ENCODE measurements at regions not wholly inside any gene's neighbourhood (a gene's known extent, or its start where the extent isn't known, plus 50 kb on each side); places are given as distances from the start of the nearest gene placed in this dataset.
"Not testable (repeated sequence)": the region's sequence is repeated elsewhere in the genome, so short reads cannot be mapped to it uniquely, and the experiment has no call there.

DNA sequence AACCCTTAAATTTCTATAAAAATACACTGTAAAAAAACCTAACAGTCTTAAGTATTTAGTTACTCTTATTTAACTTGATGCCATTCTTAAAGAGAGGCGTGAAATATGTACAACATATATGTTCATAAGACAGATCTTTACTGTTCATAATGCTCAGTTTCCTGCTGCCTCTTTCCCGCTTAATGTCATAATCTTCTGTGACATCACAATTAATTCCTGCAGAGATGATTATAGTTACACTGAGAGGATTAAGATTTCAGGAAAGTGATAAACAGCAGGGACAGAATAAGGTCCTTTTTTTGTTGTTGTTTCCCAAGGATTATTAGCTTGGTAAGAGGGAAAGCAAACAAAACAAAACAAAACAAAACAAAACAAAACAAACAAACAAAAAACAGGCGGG is 801.4 kb downstream of the FLRT2 start:
- H3K4me3 ChIP-seq (ENCODE audit: low read depth, low read length), result no peak overlapping the region

DNA sequence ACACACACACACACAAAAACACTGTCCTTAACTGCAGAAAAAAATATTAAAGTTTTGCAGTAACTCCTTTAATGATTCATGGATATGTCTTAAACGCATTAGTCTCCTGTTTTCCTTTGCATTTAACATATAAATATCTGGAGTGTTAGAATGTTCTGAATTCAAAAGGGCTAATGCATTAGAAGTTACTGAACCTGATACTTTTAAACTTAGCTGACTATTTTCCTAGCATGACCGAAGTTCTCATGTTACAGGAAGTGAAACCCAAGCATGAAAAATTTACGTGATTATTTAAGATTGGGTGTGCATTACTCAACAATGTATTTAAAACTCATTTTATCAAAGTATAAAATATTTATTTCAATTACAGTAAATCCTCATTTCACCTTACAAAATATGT is 791.2 kb downstream of the FLRT2 start:
- TF ChIP-seq MYC (IDR thresholded peaks at IDR 0.05; ENCODE audit: low read depth, low read length) (no peak), POLR2A (IDR thresholded peaks at IDR 0.05; ENCODE audit: extremely low read depth, insufficient read length) (no peak)
- TF ChIP-seq, protein P1, sequence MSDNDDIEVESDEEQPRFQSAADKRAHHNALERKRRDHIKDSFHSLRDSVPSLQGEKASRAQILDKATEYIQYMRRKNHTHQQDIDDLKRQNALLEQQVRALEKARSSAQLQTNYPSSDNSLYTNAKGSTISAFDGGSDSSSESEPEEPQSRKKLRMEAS (IDR thresholded peaks at IDR 0.05; ENCODE audit: low read depth, low read length), result no peak
- TF ChIP-seq, protein P2, sequence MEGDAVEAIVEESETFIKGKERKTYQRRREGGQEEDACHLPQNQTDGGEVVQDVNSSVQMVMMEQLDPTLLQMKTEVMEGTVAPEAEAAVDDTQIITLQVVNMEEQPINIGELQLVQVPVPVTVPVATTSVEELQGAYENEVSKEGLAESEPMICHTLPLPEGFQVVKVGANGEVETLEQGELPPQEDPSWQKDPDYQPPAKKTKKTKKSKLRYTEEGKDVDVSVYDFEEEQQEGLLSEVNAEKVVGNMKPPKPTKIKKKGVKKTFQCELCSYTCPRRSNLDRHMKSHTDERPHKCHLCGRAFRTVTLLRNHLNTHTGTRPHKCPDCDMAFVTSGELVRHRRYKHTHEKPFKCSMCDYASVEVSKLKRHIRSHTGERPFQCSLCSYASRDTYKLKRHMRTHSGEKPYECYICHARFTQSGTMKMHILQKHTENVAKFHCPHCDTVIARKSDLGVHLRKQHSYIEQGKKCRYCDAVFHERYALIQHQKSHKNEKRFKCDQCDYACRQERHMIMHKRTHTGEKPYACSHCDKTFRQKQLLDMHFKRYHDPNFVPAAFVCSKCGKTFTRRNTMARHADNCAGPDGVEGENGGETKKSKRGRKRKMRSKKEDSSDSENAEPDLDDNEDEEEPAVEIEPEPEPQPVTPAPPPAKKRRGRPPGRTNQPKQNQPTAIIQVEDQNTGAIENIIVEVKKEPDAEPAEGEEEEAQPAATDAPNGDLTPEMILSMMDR (IDR thresholded peaks at IDR 0.05; ENCODE audit: low read depth, low read length), result no peak
- no peak for DNase-seq (ENCODE audit: low read depth)
- no peak overlapping the region for H3K4me3 ChIP-seq (ENCODE audit: low read depth, low read length)

More for the DNA sequence above, 801.4 kb downstream of the FLRT2 start:
- no peak for DNase-seq (ENCODE audit: low read depth)
- TF ChIP-seq POLR2A (IDR thresholded peaks at IDR 0.05; ENCODE audit: extremely low read depth, insufficient read length) (no peak), MYC (IDR thresholded peaks at IDR 0.05; ENCODE audit: low read depth, low read length) (no peak)
- TF ChIP-seq, protein P2 (IDR thresholded peaks at IDR 0.05; ENCODE audit: low read depth, low read length), result no peak
- TF ChIP-seq, protein P1 (IDR thresholded peaks at IDR 0.05; ENCODE audit: low read depth, low read length), result no peak

DNA sequence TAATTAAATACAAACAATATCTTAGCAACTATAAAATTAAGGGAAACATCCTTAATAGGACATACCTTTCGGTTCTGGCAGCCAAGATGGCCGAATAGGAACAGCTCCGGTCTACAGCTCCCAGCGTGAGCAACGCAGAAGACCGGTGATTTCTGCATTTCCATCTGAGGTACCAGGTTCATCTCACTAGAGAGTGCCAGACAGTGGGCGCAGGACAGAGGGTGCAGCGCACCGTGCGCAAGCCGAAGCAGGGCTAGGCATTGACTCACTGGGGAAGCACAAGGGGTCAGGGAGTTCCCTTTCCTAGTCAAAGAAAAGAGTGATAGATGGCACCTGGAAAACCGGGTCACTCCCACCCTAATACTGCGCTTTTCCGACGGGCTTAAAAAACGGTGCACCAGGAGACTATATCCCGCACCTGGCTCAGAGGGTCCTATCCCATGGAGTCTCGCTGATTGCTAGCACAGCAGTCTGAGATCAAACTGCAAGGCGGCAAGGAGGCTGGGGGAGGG is 782.3 kb downstream of the FLRT2 start:
- not testable (repeated sequence) for DNase-seq (ENCODE audit: low read depth); H3K4me3 ChIP-seq (ENCODE audit: low read depth, low read length)

DNA sequence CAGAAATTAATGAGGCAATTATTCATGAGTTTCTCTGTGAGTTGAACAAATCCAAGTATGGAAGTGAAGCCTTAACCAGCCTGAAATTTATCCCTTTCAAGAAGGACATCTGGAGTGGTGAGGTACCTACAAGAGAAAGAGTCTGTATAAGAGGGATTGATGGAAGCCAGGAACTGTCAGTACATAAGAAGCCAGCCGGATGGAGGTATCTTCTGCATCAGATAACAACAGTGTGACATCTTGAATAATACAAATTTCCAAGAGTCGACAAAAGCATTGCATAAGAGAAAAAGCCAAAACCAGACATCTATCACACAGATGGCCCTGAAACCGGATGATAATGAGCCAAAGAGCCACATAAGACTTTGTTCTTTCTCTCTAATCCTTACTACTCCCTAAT is 781.2 kb downstream of the FLRT2 start:
- H3K4me3 ChIP-seq (ENCODE audit: low read depth, low read length), result no peak overlapping the region
- no peak for DNase-seq (ENCODE audit: low read depth)
- TF ChIP-seq MYC (IDR thresholded peaks at IDR 0.05; ENCODE audit: low read depth, low read length) (no peak), POLR2A (IDR thresholded peaks at IDR 0.05; ENCODE audit: extremely low read depth, insufficient read length) (no peak)
- TF ChIP-seq, protein P1 (IDR thresholded peaks at IDR 0.05; ENCODE audit: low read depth, low read length), result no peak
- TF ChIP-seq, protein P2 (IDR thresholded peaks at IDR 0.05; ENCODE audit: low read depth, low read length), result no peak

DNA sequence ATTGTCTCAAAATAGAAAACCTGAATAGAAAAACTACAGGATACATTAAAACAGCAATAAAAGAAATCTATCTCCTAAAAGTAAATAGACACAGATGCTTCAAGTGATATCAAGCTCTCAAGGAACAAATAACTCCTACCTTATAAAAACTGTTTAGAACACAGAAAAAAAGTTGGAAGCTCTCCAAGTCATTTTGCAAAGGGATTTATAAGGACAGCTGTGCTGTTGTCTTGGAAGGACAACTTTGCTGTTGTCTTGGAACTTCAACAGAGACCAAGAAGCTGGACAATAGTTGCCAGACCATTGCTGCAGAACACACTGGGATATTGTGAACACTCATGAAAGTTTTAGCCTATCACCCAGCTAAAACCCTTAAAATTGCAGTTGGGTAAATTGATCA is 780.7 kb downstream of the FLRT2 start:
- TF ChIP-seq POLR2A (IDR thresholded peaks at IDR 0.05; ENCODE audit: extremely low read depth, insufficient read length), result no peak
- TF ChIP-seq MYC (IDR thresholded peaks at IDR 0.05; ENCODE audit: low read depth, low read length), result no peak
- TF ChIP-seq, protein P1 (IDR thresholded peaks at IDR 0.05; ENCODE audit: low read depth, low read length), result no peak
- TF ChIP-seq, protein P2 (IDR thresholded peaks at IDR 0.05; ENCODE audit: low read depth, low read length), result no peak
- DNase-seq (ENCODE audit: low read depth), result no peak
- H3K4me3 ChIP-seq (ENCODE audit: low read depth, low read length), result no peak overlapping the region

DNA sequence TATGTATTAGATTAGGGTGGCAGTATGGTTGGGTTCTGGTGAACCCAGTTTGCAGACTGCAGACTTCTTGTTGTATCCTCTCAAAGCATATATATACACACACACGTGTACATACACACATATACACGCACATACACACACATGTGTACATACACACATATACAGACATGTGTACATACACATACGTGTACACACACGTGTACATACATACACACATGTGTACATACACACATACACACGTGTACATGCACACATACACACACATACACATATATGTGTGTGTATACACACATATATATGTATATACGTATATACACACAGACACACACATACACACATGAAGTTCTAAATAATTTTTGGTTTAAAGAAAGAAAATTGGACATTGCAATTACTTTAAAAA is 780.2 kb downstream of the FLRT2 start:
- no peak overlapping the region for H3K4me3 ChIP-seq (ENCODE audit: low read depth, low read length)
- no peak for DNase-seq (ENCODE audit: low read depth)
- no peak for TF ChIP-seq POLR2A (IDR thresholded peaks at IDR 0.05; ENCODE audit: extremely low read depth, insufficient read length)
- TF ChIP-seq MYC (IDR thresholded peaks at IDR 0.05; ENCODE audit: low read depth, low read length), result no peak
- TF ChIP-seq, protein P1 (IDR thresholded peaks at IDR 0.05; ENCODE audit: low read depth, low read length), result no peak
- TF ChIP-seq, protein P2 (IDR thresholded peaks at IDR 0.05; ENCODE audit: low read depth, low read length), result no peak

Data from NB4 (cell line).